MG63 (cell line): ENCODE measurements at regions not wholly inside any gene's neighbourhood (a gene's known extent, or its start where the extent isn't known, plus 50 kb on each side); places are given as distances from the start of the nearest gene placed in this dataset.
"Not testable (repeated sequence)": the region's sequence is repeated elsewhere in the genome, so short reads cannot be mapped to it uniquely, and the experiment has no call there.

Experiments
- DNase-seq: peaks from one replicate; pipeline ENCODE4 v3.0.0-alpha.2; 2020
- H3K27me3 ChIP-seq: fragments of 250-450 bp; sonication (Bioruptor Pico); 2 replicates; pipeline ENCODE4 v1.5.1; 2020; ENCODE audit warnings: mild to moderate bottlenecking, moderate library complexity
- H3K36me3 ChIP-seq: fragments of 250-450 bp; sonication (Bioruptor Pico); 2 replicates; pipeline ENCODE4 v1.5.1; 2020; ENCODE audit warnings: mild to moderate bottlenecking, moderate library complexity
- H3K4me3 ChIP-seq: fragments of 250-450 bp; sonication (Bioruptor Pico); 2 replicates; pipeline ENCODE4 v1.5.1; 2020; ENCODE audit warnings: mild to moderate bottlenecking, moderate library complexity
- H3K9me3 ChIP-seq: fragments of 250-450 bp; sonication (Bioruptor Pico); 2 replicates; pipeline ENCODE4 v1.5.1; 2020; ENCODE audit warnings: mild to moderate bottlenecking, moderate library complexity

DNA sequence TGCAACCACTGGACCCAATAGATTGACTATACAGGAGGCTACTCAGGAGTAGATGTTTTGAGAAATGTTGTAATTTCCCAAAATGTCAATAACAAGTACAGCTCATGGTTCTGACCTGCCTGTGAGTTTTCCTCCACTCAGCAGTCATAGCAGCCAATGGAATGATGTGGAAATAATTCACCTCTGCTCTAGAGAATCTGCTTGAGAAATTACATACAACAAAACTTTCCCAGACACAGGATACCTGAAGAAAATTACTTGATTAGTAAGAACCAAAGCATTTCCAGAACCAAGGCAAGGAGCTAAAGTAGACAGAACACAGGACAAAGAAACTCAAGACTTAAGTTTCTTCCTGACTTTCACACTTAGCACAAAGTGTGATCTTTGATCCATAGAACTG lies 218.9 kb upstream of the SETMAR start:
- Histone ChIP-seq H3K36me3 (no peaks in the 10 kb centered on the region), H3K27me3 (no peaks in the 10 kb centered on the region), H3K9me3 (no peaks in the 10 kb centered on the region), H3K4me3 (no peak overlapping the region)
- no peak for DNase-seq

DNA sequence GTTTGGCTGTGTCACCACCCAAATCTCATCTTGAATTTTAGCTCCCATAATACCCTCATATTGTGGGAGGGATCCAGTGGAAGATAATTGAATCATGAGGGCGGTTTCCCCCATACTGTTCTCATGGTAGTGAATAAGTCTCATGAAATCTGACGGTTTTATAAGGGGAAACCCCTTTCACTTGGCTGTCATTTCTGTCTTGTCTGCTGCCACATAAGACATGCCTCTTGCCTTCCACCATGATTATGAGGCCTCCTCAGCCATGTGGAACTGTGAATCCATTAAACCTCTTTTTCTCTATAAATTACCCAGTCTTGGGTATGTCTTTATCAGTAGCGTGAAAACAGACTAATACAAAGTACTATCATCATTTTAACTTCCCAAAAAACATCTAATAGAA lies 216.5 kb upstream of the SETMAR start:
- H3K9me3 ChIP-seq, H3K27me3 ChIP-seq, H3K4me3 ChIP-seq, H3K36me3 ChIP-seq, DNase-seq: not testable (repeated sequence)

DNA sequence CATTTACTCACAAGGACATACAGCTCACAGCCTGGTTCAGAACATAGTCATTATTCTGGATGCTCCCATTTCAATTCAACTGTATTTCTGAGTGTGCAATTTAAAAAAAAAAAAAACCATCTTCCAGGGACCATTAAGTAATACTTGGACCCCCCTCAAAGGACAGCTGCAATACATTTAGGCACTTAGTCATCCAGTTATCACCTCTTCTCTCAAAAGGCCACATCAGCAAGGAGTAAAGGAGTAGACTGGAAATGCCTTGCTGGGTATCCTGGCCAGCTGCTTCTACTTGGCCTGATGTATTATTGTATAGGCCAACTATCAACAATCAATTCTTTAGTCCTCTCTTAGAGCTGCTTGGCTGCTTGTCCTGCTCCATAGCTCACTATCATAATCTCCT lies 211.4 kb upstream of the SETMAR start:
- H3K9me3 ChIP-seq: no peaks in the 10 kb centered on the region
- no peak for DNase-seq
- H3K27me3 ChIP-seq: no peaks in the 10 kb centered on the region
- H3K4me3 ChIP-seq: no peak overlapping the region
- no peaks in the 10 kb centered on the region for H3K36me3 ChIP-seq

DNA sequence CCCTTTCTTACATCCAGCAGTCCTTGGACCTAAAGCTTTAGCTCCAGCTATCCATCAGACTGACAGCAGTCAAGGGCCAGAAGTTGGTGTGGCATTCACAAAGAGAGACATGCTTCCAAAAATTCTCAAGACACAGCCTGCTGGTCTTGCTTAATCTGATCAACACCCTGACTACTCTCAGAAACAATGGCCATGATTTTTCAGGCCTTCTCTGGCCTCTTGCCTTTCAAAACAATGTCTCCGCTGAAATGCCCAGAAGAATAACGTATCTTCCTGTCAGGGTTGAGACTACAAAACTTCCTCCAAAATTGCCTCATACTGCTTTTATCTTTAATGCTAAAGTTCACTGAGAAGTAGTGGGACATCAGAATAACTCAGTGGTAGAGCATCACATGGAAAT lies 205.4 kb upstream of the SETMAR start:
- no peak for DNase-seq
- Histone ChIP-seq H3K27me3 (no peaks in the 10 kb centered on the region), H3K36me3 (no peaks in the 10 kb centered on the region), H3K9me3 (no peaks in the 10 kb centered on the region), H3K4me3 (no peak overlapping the region)

DNA sequence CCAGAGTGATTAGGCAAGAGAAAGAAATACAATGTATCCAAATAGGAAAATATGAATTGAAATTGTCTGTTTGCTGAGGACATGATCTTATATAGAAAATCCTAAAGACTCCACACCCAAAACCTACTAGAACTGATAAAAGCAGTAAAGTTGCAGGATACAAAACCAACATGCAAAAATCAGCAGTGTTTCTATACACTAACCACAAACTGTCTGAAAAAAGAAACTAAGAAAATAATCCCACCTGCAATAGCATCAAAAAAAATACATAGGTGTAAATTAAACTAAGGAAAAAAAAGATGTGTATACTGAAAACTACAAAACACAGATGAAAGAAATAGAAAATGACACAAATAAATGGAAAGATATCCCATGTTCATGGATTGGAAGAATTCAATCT lies 203.6 kb upstream of the SETMAR start:
- Histone ChIP-seq H3K27me3 (no peaks in the 10 kb centered on the region), H3K4me3 (no peak overlapping the region), H3K9me3 (no peaks in the 10 kb centered on the region), H3K36me3 (no peaks in the 10 kb centered on the region)
- no peak for DNase-seq

DNA sequence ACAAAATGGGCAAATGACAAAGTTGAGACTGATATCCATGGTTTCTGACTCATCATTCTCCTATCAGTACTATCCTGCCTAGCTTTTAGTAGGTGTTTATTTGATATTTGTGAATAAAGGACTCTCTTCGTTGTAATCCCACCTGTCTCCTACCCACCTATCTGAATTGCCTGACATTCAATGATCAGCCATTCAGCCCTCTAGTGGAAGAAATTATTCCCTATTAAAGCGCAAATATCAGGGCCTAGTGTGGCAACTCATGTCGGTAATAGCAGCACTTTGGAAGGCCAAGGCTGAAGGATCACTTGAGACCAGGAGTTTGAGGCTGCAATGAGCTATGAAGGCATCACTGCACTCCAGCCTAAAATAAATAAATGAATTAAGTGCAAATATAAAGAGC lies 195.7 kb upstream of the SETMAR start:
- no peak for DNase-seq
- H3K9me3 ChIP-seq: no peaks in the 10 kb centered on the region
- no peaks in the 10 kb centered on the region for H3K36me3 ChIP-seq
- H3K27me3 ChIP-seq: no peaks in the 10 kb centered on the region
- no peak overlapping the region for H3K4me3 ChIP-seq

DNA sequence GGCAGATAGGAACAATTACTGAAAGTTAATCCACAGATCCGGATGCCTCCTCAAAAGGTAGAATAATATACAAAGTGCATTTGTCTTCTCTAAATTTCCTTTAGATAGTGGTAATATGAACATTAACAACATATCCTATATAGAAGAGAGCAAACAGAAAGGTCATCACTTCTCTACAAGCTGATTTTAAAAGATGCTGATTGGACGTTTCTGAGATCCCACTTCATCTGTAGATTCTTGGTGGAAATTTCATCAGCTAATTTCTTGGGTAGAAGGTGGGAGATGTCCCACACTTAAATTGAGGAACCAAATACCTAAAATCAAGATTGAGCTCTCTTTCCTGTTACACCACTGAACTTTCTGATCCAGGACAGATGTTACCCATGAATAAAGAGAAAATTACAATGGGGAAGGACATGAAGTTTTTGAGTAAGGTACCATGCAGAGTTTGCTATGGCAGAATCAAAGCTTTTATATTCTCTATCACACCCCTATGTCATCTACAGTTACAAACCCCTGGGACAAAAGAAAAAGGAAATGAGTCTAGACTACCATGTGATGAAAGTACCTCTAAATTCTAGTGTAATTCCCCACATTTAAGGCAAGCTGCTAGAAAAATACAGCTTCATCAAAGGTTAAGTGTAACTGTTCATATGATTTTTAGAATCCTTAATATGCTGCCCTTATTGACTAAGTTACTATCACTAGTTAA lies 189.2 kb upstream of the SETMAR start:
- H3K27me3 ChIP-seq: no peaks in the 10 kb centered on the region
- no peaks in the 10 kb centered on the region for H3K36me3 ChIP-seq
- no peak overlapping the region for H3K4me3 ChIP-seq
- no peaks in the 10 kb centered on the region for H3K9me3 ChIP-seq
- no peak for DNase-seq

DNA sequence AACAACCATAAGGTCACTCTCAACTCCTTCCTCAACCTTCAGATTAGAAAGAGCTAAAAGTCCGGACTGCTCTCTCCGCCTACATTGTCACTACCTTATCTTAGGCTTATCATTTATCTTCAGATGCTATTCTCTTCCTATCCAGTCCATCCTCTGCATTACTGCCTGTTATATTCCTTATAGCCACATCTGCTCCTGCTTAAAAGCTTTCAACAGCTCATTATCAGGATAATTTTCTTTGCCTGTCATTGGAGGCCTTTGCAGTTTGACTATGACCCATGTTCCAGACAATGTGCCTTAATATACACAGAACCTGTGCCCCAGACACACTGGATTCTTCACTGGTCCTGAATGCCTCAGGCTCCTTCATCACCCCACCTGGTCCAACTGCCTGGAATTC lies 184.1 kb upstream of the SETMAR start:
- Histone ChIP-seq H3K4me3 (no peak overlapping the region), H3K9me3 (no peaks in the 10 kb centered on the region), H3K36me3 (no peaks in the 10 kb centered on the region), H3K27me3 (no peaks in the 10 kb centered on the region)
- no peak for DNase-seq

DNA sequence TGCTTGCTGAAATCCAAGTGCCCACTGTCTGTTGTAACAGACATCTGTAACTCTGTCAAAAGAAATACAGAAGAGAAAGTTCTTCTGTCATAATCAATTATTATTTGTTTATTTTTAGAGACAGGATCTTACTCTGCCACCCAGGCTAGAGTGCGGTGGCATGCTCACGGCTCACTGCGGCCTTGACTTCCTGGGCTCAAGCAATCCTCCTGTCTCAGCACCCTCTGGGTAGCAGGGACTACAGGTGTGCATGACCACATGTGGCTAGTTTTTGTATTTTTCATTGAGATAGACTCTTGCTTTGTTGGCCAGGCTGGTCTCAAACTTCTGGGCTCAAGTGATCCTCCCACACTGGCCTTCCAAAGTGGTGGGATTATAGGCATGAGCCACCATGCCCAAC lies 177.6 kb upstream of the SETMAR start:
- Histone ChIP-seq H3K9me3 (no peaks in the 10 kb centered on the region), H3K27me3 (no peaks in the 10 kb centered on the region), H3K4me3 (no peak overlapping the region), H3K36me3 (no peaks in the 10 kb centered on the region)
- DNase-seq: no peak

DNA sequence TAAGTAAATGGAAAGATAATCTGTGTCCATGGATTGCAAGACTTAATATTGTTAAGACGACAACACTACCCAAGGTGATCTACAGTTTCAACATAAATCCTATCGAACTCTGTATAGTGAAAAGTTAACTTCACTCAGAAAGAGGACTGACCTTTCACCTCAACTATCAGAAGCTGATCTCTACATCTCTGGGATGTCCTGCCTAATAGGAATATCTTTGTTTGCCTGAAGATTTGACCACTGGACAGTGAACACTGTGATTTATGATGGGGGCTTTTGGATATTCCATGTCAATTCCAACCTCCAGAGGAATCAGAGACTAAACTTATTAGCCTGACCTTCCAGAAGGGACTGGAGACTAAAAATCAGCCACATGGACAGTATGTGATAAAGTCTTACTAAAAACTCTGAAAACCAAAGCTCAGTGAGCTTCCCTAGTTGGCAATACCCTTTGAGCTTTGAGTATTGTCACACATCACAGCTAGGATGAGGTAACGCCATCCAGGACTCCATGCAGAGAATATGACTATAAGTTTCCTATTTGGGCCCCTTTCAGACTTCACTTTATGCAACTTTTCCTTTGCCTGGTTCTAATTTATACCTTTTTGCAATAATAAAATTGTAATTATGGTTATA lies 164.9 kb upstream of the SETMAR start:
- Histone ChIP-seq H3K36me3 (no peaks in the 10 kb centered on the region), H3K27me3 (no peaks in the 10 kb centered on the region), H3K4me3 (no peak overlapping the region), H3K9me3 (no peaks in the 10 kb centered on the region)
- DNase-seq: no peak

DNA sequence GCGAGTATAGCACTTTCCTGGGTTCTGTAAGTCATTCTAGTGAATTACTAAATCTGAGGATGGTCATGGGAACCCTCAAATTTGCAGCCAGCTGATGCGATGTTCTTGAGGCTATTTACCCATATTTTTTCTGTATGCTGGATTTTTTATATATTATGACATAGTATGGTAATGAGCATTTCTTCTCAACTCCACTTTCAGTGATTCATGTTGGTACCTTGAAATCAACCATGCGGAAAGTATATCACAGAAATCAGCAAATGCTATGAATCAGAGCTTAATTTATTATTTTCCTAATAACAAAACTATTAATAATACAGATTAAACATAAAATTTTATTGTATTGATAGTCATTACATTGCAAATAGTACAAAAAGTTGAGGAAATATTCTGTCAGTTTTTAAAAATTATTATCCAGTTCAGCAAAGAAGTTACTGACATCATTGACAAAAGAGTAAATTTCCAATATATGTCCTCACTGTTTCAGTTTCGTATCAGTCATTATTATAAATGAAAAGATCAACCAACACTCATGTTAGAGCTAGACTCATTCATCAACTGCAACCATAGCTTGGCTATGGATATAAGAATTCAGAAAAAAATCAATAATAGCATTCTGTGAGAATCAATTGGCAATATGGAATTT lies 164.3 kb upstream of the SETMAR start:
- no peaks in the 10 kb centered on the region for H3K9me3 ChIP-seq
- no peaks in the 10 kb centered on the region for H3K27me3 ChIP-seq
- H3K36me3 ChIP-seq: no peaks in the 10 kb centered on the region
- H3K4me3 ChIP-seq: no peak overlapping the region
- DNase-seq: no peak

DNA sequence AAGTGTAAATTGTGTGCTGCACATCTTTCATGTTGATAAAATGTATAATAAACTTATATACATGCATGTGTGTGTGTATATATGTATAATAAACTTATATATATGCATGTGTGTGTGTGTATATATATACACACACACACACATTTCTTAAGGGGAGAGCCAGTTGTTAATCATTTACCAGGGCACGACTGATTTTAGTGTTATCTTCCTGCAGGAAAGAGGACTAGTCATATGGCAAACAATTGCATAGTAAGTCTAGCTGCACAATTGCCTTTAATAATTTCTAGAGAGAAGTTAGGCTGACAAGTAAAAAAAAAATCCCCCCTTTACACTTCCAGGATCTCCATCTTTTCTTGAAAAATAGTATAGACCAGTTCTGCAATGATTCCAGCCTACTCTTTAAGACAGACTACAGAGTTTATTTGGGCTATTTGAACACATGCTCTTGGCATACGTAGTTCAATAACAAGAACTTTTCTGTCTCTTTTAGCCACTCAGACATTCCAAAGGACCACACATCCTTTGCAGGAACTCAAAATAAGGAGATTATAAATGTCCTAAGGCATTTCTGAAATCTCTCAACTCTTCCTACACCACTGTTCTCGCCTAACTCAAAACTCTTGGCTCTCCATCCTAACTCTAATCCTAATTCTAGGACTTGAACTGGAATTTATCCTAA lies 163.6 kb upstream of the SETMAR start:
- Histone ChIP-seq H3K36me3 (no peaks in the 10 kb centered on the region), H3K9me3 (no peaks in the 10 kb centered on the region), H3K27me3 (no peaks in the 10 kb centered on the region), H3K4me3 (no peak overlapping the region)
- no peak for DNase-seq

DNA sequence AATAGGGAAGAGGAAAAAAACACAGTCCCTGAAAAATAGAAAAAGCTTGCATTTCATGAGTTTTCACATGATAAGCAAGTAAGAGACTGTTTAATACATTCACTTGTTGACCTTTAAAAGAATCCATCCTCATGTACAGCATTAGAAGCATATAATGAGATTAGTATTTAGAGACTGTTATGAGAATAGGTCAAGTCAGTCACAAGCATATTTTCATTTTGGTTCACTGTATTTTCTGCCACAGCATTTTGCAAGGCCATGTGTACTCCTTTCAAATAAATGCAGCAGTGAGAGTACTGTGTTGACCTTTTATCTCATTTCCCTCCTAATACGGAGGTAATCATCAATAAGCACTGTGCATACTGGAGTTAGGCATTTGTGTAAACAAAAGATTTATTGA lies 162.2 kb upstream of the SETMAR start:
- DNase-seq: no peak
- no peaks in the 10 kb centered on the region for H3K27me3 ChIP-seq
- no peaks in the 10 kb centered on the region for H3K36me3 ChIP-seq
- H3K9me3 ChIP-seq: no peaks in the 10 kb centered on the region
- H3K4me3 ChIP-seq: no peak overlapping the region

DNA sequence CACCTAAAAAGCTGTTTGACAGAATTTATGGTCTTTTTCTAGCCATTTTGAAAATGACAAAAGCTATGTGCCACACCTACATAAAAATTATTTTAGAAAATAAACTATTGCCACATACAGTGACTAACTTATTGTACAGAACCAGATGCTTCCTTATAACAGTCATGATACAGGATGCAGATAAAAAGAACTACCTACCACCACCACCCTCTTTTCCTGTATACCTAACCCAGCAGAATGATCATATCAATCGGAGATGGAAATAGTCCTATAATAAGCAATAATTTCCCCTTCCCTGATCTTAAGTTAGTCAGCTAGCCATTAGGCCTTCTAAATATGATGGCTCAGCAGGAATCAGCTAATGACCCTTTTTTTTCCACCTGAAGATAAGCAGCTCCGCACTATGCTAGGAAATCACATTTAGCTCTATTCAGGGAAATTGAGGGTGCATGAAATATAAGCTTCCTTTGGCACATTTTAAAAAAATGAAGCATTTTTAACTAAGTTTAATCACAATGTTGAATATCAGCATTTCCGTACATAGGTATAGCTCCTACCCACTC lies 155.5 kb upstream of the SETMAR start:
- no peaks in the 10 kb centered on the region for H3K36me3 ChIP-seq

DNA sequence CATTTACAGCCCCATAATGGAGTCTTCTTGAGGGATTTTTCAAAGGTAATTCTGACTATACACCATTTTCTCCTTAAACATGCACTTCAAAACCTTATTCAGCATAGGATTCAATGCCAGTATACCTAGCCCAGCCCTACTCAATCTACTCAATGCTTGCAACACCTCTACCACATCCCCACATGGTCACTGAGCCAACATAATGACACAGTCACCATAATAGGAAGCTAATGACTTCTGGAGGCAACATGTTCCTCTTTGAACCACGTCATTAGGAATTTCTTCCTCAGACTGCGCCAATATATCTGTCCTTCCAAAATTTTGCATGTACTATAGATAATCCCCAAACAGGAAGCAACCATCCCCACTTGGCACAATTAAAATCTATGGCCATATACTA lies 153.9 kb upstream of the SETMAR start:
- no peak for DNase-seq
- Histone ChIP-seq H3K4me3 (no peak overlapping the region), H3K9me3 (no peaks in the 10 kb centered on the region), H3K36me3 (no peaks in the 10 kb centered on the region), H3K27me3 (no peaks in the 10 kb centered on the region)

More for the DNA sequence above, 155.5 kb upstream of the SETMAR start:
- DNase-seq: no peak
- H3K9me3 ChIP-seq: no peaks in the 10 kb centered on the region
- no peak overlapping the region for H3K4me3 ChIP-seq
- no peaks in the 10 kb centered on the region for H3K27me3 ChIP-seq

DNA sequence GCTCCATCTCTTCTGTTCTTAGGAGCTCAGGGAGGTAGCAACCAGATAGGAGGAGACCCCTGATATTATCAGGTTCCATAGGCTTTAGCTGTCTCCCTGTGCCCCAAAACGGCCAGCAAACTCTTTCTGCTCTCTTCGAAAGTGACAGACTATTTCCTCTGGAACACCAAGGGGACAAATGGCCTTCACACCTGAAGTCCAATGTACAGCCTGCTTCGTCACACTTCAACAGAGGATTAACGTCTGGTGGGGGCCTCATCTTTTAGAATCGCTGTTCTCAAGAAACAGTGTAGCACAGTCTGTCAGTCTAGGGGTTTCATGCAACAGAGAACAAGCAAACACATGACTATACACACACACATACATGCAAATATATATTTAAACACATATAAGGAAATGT lies 152.4 kb upstream of the SETMAR start:
- Histone ChIP-seq H3K9me3 (no peaks in the 10 kb centered on the region), H3K36me3 (no peaks in the 10 kb centered on the region), H3K4me3 (no peak overlapping the region), H3K27me3 (no peaks in the 10 kb centered on the region)
- DNase-seq: no peak

DNA sequence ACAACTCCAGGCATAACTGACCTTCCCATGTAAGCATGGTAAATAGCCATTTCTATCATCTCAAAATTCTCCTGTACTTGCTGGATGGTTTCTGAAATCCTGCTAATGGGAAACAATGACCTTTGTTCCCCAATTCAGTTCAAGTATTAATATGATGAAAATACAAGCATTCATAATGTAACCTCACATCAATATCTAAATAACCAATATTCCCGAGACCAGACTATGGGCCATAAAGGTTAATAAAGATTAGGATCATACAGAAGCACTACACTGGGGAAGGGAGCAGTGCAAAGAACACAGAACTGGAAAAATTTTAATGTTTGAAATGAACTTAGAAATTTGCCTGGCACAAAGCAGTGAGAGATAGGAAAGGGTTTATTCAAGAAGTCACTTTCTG lies 151.3 kb upstream of the SETMAR start:
- Histone ChIP-seq H3K27me3 (no peaks in the 10 kb centered on the region), H3K36me3 (no peaks in the 10 kb centered on the region), H3K4me3 (no peak overlapping the region), H3K9me3 (no peaks in the 10 kb centered on the region)
- no peak for DNase-seq
